GM18508 (cell line): ENCODE measurements at regions not wholly inside any gene's neighbourhood (a gene's known extent, or its start where the extent isn't known, plus 50 kb on each side); places are given as distances from the start of the nearest gene placed in this dataset.

ENCODE experiments used
- ATAC-seq: cut with Tn5 transposase; IDR thresholded peaks from one replicate; pipeline ENCODE4 v1.9.1; 2021; ENCODE audit warnings: moderate number of reproducible peaks; ENCODE audit not compliant: insufficient read depth, unreplicated experiment

GRCh38 chr10:128851281-128851680 lies 615.8 kb upstream of the MGMT start:
- ATAC-seq: no peak

DNA sequence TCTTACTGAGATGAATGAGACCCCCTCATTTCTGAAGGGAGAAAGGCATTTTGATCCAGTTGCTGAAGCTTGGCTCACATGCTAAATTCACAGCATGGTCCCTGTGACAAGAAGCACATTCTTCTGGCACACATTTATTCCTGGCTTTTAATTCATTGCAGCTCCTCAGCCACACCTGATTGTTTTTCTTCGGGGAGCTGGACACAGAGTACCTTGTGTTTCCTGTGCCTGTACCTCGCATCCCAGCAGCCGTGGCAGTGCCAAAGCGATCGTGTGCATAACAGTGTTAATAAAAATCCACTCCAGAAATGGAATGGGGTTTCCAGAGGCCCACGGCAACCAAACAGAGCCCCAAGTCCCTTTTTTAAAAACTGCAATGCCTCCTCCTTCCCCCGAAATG lies 615.3 kb upstream of the MGMT start:
- ATAC-seq: no peak

- no peak for ATAC-seq
Observed at GRCh38 chr10:128852449-128852848, 614.6 kb upstream of the MGMT start.

GRCh38 chr10:128852902-128853301 lies 614.1 kb upstream of the MGMT start:
- ATAC-seq: no peak

GRCh38 chr10:128853537-128853936 lies 613.5 kb upstream of the MGMT start:
- ATAC-seq: no peak

GRCh38 chr10:128854204-128854603 lies 612.8 kb upstream of the MGMT start:
- ATAC-seq: no peak

DNA sequence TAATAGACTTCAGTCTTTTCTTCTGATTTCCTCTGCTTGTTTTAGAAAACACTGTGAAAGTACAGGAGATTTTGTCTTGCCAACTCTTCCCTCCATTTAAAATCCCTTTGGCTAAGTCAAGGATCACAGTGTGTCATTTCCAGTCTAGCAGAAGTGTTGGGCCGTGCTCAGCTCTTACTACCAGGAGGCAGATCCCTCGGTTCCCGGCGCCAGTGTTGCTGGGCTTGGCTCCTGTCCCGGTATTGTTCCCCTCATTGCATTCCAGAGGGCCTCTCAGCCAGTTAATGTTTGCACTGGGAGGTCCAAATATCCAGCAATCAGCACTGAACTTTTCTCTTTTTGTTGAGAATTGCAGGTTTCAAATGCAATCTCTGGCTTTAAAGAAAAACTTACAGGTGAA lies 612.1 kb upstream of the MGMT start:
- no peak for ATAC-seq

- no peak for ATAC-seq
Observed at GRCh38 chr10:128855618-128856428, 611.2 kb upstream of the MGMT start.

GRCh38 chr10:128859738-128860386 lies 607.2 kb upstream of the MGMT start:
- no peak for ATAC-seq

GRCh38 chr10:128860574-128860973 lies 606.5 kb upstream of the MGMT start:
- ATAC-seq: no peak

DNA sequence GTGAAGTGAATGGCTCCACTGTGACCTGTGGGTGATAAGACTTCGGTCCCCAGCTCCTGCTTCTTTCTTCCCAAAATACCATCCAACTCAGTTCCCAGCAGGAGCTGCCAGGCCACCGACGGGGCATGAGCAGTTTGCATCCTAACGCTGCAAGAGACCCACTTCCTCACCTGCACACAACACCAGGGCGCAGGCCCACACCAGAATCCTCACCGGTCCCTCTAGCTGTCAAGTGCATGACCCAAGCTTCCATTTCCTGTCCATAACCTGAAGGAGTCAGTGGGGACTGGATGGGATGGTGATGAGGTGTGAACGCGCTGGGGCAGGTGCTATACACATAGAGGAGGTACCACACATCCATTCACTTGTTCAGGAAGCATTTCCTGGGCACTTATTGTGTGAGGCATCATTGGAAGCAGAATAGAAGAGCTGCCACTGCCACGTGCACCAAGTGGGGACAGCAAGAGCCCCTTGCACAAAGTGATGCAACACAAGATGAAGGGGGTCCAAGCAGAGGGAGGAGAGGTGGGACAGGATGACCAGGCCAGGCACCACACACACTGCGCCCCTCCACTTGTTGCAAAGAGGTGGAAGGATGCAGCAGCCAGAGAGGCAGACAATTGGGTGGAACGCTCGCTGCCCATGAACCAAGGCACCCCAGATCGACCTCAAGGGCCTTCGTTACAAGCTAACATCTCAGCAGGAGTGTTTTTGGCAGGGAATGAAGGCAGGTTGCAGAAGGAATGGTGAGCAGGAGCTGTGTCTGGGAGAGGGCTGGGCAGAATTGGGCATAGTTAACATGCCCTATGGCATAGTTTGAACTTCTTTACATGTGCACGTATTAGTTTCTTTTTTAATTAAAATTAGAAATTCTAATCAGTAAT lies 605.8 kb upstream of the MGMT start:
- ATAC-seq: no peak

GRCh38 chr10:128863411-128863810 lies 603.6 kb upstream of the MGMT start:
- ATAC-seq: no peak

- no peak for ATAC-seq
Observed at GRCh38 chr10:128863823-128864405, 603.1 kb upstream of the MGMT start.

DNA sequence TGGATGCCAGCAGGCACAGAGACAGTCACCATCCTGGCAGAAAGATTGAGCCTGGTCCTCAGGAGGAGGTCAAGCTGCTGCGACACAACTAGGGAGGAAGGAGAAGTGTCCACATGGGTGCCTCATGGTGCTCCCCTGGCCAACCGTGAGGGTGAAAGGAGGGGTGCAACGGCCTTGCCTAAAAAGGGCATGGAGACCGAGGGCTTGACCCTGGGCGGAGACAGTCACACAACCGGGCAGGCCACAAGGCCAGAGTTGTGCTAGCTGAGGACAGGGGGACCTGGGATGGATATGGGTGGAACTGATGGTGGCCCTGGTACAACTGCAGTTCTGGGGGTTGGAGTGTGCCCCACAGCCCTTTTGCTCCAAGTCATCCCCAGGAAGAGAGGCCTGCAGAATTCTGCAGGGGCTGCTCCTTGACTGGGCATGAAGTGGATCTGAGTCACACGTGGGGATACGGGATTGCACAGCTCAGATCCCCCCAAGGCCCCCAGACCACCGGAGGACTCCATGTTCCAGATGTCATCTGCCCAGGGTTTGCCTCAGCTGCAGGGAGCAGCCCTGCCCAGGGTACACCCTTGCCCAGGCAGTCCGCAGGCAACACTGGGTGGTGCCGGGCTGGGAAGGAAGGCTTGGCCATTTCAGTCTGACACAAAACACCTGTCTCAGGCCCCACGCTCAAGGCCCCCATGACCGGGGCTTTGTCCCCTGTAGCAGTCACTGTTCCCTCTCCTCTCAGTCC lies 602.3 kb upstream of the MGMT start:
- no peak for ATAC-seq

GRCh38 chr10:128865436-128866195 lies 601.4 kb upstream of the MGMT start:
- no peak for ATAC-seq

DNA sequence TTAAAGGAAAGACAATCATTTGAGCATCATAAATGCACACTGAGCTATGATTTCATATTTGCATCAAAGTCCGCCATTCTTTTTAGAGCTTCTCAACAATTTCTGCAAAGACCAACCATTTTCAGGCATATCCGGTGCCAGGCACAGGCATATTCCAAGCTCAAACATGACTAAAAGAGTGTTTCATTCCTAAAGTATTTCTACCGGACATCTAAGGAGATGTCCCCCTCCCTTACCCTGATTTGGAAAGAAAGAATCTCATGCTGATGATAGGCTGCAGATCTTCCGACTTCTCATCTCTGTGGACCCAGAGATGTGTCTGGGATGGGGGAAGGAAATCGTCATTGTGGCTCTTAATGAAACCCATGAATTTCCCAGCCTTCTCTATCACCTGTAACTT lies 600.5 kb upstream of the MGMT start:
- no peak for ATAC-seq

DNA sequence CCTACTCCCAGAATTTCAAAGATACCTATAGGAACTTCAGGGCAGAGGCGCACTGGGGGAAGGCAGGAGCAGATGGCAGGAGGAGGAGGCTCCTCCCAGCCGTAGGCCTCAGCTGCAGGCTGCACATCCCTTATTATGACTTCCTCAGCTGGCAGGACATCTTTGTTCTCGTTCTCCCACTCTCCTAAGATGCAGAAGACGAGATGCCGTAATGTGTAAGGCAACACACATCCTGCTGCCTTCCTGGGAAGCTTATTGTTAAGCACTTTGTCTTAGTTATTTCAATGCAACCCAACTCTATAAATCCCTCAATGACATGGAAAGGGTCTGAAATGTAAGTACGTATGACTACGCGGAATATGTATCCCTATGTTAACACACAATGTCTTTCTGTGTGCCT lies 599.8 kb upstream of the MGMT start:
- no peak for ATAC-seq

DNA sequence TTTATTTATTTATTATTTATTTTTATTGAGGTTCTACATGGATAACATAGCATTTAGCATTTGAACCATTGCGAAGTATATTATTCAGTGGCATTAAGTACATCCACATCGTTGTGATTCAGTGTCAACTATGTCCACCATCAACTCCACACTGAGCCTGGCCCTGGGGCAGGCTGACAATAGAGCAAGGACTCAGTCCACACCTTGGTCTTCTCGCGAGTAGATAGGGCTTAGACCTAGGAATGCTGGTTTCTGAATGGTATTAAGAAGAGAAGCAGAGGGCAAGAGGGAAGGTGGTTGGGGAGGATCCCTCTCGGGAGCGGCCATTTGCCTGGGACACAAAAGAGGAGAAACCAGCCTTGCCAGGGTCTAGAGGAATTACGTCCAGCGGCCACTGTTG lies 599.2 kb upstream of the MGMT start:
- no peak for ATAC-seq

GRCh38 chr10:128868481-128868880 lies 598.6 kb upstream of the MGMT start:
- no peak for ATAC-seq
